RPMI7951 (cell line): ENCODE measurements at regions not wholly inside any gene's neighbourhood (a gene's known extent, or its start where the extent isn't known, plus 50 kb on each side); places are given as distances from the start of the nearest gene placed in this dataset.
A peak's percentile ranks its signal among the peaks of the same experiment; 100 is the strongest.
"Not testable (repeated sequence)": the region's sequence is repeated elsewhere in the genome, so short reads cannot be mapped to it uniquely, and the experiment has no call there.

ENCODE experiments used
- DNase-seq: peaks from one replicate; pipeline ENCODE4 v3.0.0-alpha.2; 2012; ENCODE audit warnings: low read depth

GRCh38 chr5:58201922-58202648, 257.8 kb downstream of the PLK2 start:
- DNase-seq = peak; percentile 53

- DNase-seq = peak; percentile 29
Measured at GRCh38 chr5:58200451-58200850, 259.4 kb downstream of the PLK2 start.

- DNase-seq = no peak
Measured at GRCh38 chr5:58199087-58199486, 260.8 kb downstream of the PLK2 start.

DNA sequence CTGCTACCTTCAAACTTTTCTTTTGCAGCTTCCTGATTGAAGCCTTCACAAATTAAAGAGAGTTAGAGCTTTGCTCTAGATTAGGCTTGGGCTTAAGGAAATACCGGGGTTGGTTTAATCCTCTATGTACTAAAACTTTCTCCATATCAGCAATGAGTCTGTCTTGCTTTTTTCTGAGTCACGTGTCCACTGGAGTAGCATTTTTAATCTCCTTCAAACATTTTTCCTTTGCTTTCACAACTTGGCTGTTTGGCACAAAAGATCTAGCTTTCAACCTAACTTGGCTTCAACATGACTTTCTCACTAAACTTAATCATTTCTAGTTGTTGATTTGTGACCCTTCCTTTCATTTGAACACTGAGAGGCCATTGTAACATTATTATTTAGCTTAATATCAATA, 261.6 kb downstream of the PLK2 start:
- DNase-seq = no peak

GRCh38 chr5:58197875-58198274, 262.0 kb downstream of the PLK2 start:
- DNase-seq = no peak

DNA sequence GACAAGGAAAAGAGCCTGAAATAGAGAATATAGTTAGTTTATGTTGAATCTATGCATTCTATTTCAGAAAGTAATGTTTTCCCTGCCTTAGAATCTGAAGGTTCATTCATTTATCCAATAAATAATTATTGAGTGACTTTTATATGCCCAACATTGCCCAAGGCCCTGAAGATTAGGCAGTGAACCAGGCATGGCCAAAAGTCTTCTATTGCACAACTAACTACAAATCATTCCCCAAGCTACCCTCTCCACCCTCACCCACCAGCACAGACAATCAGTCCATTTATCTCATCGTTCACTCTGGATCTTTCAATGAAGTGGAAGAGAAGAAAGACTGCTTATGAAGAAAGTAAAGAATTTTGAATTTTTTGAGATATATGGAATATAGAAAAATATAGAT, 268.4 kb downstream of the PLK2 start:
- peak; percentile 32 for DNase-seq

- peak; percentile 86 for DNase-seq
Measured at GRCh38 chr5:58188262-58188651, 271.6 kb downstream of the PLK2 start.

- no peak for DNase-seq
Measured at GRCh38 chr5:58187432-58188261, 272.2 kb downstream of the PLK2 start.

GRCh38 chr5:58185801-58186200, 274.1 kb downstream of the PLK2 start:
- no peak for DNase-seq

- no peak for DNase-seq
Measured at GRCh38 chr5:58185397-58185796, 274.5 kb downstream of the PLK2 start.

- peak; percentile 53 for DNase-seq
Measured at GRCh38 chr5:58184910-58185309, 275.0 kb downstream of the PLK2 start.

DNA sequence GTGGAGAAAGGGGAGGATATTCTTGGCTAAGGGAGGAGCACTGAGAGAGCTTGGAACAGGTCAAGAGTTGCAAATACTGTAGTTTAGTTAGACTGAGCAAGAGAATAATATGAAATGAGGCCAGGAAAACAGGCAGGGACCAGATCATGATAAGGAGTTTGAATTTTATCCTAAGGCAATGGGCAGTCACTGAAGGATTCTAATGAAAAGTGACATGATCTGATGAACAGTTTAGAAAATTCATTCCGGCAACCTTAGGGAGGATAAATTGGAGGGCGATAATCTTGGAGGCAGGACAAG, 276.1 kb downstream of the PLK2 start:
- no peak for DNase-seq

- DNase-seq = no peak
Measured at GRCh38 chr5:58183078-58183785, 276.7 kb downstream of the PLK2 start.

DNA sequence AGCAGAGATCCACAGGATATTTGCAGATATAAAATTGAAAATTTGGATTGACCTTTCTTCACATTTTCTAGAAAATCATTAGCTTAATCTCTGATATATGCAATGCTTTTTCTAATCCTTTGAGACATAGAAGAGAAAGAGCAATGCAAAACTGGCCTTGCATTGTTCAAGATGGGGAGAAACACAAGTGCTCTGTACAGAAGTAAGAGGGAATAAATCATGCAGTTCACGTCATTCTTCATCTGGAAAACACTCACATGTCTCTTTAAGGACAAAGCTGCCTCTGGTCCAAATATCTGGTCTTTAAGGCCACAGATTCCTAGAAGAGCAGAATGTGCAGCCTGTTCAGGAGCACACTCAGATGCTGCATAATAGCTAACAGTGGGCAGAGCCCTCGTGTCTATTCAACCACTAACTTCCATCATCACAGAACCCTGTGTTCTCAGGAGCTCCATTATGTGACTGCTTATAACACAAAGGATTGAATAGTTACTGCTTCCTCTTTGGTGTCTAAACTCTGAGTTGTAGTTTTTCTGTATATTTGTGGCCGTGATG, 277.5 kb downstream of the PLK2 start:
- peak; percentile 15 for DNase-seq

- no peak for DNase-seq
Measured at GRCh38 chr5:58181578-58182286, 278.2 kb downstream of the PLK2 start.

DNA sequence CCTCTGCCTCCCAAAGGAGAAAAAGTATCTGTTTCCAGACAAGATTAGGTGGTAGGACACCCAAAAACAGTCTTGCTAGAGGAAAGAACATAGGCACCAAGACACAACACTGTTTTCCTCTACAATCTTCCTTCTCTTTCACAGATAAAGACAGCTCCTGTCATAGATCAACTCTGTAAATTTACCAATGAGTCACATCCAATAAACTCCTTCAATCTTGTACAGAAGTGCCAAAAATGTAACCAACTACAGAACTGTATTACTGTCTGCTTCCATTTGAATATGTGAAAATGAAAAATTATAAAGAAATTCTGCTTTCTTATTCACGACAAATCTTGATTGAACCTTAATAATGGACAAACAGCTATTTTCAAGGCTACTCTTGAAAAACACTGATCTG, 286.9 kb downstream of the PLK2 start:
- DNase-seq = no peak

DNA sequence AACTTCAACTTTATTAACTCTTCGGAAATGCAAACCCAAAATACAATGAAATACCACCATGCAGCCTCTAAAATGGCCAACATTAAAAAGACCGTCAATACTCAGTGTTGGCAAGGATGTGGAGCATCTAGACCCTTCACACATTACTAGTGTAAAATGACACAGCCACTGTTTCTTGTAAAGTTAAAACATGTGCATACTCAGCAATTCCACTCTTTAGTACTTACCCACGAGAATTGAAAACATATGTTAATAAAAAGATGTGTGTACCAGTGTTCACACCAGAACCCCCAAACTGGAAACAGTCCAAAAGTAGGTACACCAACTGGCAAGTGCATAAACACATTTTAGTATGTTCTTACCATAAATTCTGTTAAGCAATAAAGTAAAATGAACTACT, 294.7 kb downstream of the PLK2 start:
- DNase-seq = no peak

GRCh38 chr5:58161889-58162288, 298.0 kb downstream of the PLK2 start:
- DNase-seq = not testable (repeated sequence)

DNA sequence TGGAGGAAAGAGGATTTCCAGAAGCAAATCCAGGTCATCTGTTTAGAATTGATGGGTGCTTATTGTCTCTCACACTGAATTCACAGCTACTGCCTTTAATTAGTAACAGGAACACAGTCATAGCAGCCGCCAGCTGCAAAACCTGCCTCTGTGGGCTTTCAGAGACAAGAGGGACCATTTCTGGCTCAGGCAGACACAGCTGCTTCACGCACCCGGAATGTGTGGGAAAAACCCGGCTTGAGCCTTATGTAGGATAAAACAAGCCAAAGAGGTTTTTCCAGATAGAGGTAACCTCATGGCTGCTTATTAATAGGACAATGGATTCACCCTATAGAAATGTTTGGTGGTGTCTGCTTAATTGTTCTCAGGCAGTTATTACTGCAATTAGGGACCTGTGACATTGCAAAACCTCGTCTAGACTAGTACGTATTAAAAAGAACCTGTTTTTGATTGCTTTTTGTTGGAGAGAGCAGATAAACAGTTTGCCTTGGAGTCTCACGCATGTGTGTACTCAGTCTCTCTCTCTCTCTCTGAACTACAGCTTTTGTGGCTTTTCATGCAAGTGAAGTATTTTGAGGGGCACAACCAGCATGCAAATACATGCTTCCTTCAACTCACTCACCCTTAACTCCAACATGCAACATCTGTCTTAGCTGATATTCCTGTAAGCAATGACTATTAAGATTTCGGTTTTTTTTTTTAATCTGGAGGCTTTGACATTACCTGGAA, 302.7 kb downstream of the PLK2 start:
- DNase-seq = peak; percentile 77

DNA sequence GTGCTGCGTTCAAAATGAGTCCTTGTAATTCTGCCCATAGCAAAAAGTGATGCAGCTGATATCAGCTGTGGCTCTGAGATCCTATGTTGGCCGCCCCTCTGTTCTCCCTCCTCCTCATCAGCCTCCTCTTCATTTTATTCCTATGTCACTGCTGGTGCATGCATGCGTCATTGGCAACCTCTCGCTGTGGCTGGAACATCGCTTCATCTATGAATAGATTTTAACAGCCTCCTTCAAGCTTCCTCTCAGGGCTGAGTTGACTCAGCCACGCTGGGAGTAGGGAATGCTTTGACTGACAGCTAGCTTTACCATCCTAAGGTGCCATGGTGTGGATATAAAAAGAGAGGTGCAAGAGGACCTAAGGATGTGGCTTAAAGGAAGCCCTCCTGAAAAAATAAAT, 303.5 kb downstream of the PLK2 start:
- DNase-seq = peak; percentile 74

GRCh38 chr5:58153255-58153654, 306.6 kb downstream of the PLK2 start:
- DNase-seq = no peak
